ENCODE measurements at regions not wholly inside any gene's neighbourhood (a gene's known extent, or its start where the extent isn't known, plus 50 kb on each side); places are given as distances from the start of the nearest gene placed in this dataset.

- no peak for TF ChIP-seq CTCF (IDR thresholded peaks at IDR 0.05; ENCODE audit: extremely low read depth, insufficient read depth, missing control alignments)
- in situ Hi-C loops (cut with MboI; ENCODE audit: low pct_unique_long_range_greater_than_20kb, low sequenced_read_pairs, unreplicated experiment) = no loop called here
Observed at GRCh38 chr10:120970595-120971529, 119.7 kb downstream of the WDR11 start.

GRCh38 chr10:120971671-120972070 is 120.5 kb downstream of the WDR11 start:
- in situ Hi-C loops (cut with MboI; ENCODE audit: low pct_unique_long_range_greater_than_20kb, low sequenced_read_pairs, unreplicated experiment) = no loop called here
- no peak for DNase-seq (ENCODE audit: low spot score)
- TF ChIP-seq CTCF (IDR thresholded peaks at IDR 0.05; ENCODE audit: extremely low read depth, insufficient read depth, missing control alignments) = no peak

More at GRCh38 chr10:120970595-120971529, 119.7 kb downstream of the WDR11 start:
- DNase-seq (ENCODE audit: low spot score) = no peak

GRCh38 chr10:120972259-120972658 is 121.1 kb downstream of the WDR11 start:
- DNase-seq (ENCODE audit: low spot score) = no peak
- TF ChIP-seq CTCF (IDR thresholded peaks at IDR 0.05; ENCODE audit: extremely low read depth, insufficient read depth, missing control alignments) = no peak
- in situ Hi-C loops (cut with MboI; ENCODE audit: low pct_unique_long_range_greater_than_20kb, low sequenced_read_pairs, unreplicated experiment) = no loop called here

GRCh38 chr10:120975072-120975867 is 124.1 kb downstream of the WDR11 start:
- in situ Hi-C loops (cut with MboI; ENCODE audit: low pct_unique_long_range_greater_than_20kb, low sequenced_read_pairs, unreplicated experiment) = no loop called here
- no peak for DNase-seq (ENCODE audit: low spot score)
- no peak for TF ChIP-seq CTCF (IDR thresholded peaks at IDR 0.05; ENCODE audit: extremely low read depth, insufficient read depth, missing control alignments)

GRCh38 chr10:120975868-120976225 is 124.7 kb downstream of the WDR11 start:
- DNase-seq (ENCODE audit: low spot score) = no peak
- TF ChIP-seq CTCF (IDR thresholded peaks at IDR 0.05; ENCODE audit: extremely low read depth, insufficient read depth, missing control alignments) = no peak
- in situ Hi-C loops (cut with MboI; ENCODE audit: low pct_unique_long_range_greater_than_20kb, low sequenced_read_pairs, unreplicated experiment) = no loop called here

- TF ChIP-seq CTCF (IDR thresholded peaks at IDR 0.05; ENCODE audit: extremely low read depth, insufficient read depth, missing control alignments) = no peak
- in situ Hi-C loops (cut with MboI; ENCODE audit: low pct_unique_long_range_greater_than_20kb, low sequenced_read_pairs, unreplicated experiment) = no loop called here
- no peak for DNase-seq (ENCODE audit: low spot score)
Observed at GRCh38 chr10:120977897-120978296, 126.7 kb downstream of the WDR11 start.
